Peyer's patch (tissue), 4 donors: ENCODE measurements at regions not wholly inside any gene's neighbourhood (a gene's known extent, or its start where the extent isn't known, plus 50 kb on each side); places are given as distances from the start of the nearest gene placed in this dataset.
"Not testable (repeated sequence)": the region's sequence is repeated elsewhere in the genome, so short reads cannot be mapped to it uniquely, and the experiment has no call there.

ENCODE experiments used
- DNase-seq, 3 donors: peaks; one replicate each; pipeline ENCODE4 v3.0.0-alpha.2; 2017 to 2019
- H3K27ac ChIP-seq, 4 donors: fragments of 200-600 bp; sonication (generic); one replicate each; pipeline ENCODE4 v1.5.1; 2016 to 2019
- H3K27me3 ChIP-seq, 2 donors: fragments of 200-600 bp; sonication (generic); one replicate each; pipeline ENCODE4 v1.5.1; 2019
- H3K36me3 ChIP-seq, 3 donors: fragments of 200-600 bp; sonication (generic); one replicate each; pipeline ENCODE4 v1.5.1; 2016 to 2019
- H3K4me1 ChIP-seq, 4 donors: fragments of 200-600 bp; sonication (generic); one replicate each; pipeline ENCODE4 v1.5.1; 2016 to 2019
- H3K4me3 ChIP-seq, 4 donors: fragments of 200-600 bp; sonication (generic); 1 replicate in 3 of 4; 2 replicates in 1 of 4; pipeline ENCODE4 v1.5.1; 2016 to 2019; ENCODE audit warnings: mild to moderate bottlenecking in 1 of 4
- H3K9me3 ChIP-seq, 4 donors: fragments of 200-600 bp; sonication (generic); one replicate each; pipeline ENCODE4 v1.5.1; 2016 to 2019; ENCODE audit warnings: mild to moderate bottlenecking in 1 of 4
- CTCF ChIP-seq, 6 experiments: fragments of 450-650 bp in 4 of 6; fragments of 200-600 bp in 2 of 6; sonication (generic) in 1 of 6; IDR thresholded peaks; one replicate each; pipeline ENCODE4 v1.5.1; 2017 to 2019; ENCODE audit warnings: antibody characterized with exemption in 6 of 6, mild to moderate bottlenecking in 3 of 6, moderate library complexity in 1 of 6
- POLR2A ChIP-seq, 2 donors: fragments of 450-650 bp; IDR thresholded peaks; one replicate each; pipeline ENCODE4 v1.5.1; 2017; ENCODE audit warnings: antibody characterized with exemption in 2 of 2, mild to moderate bottlenecking in 2 of 2, moderate library complexity in 2 of 2

- DNase-seq = no peak
- H3K9me3 ChIP-seq = no peaks in the 10 kb centered on the region
- TF ChIP-seq CTCF (IDR thresholded peaks at IDR 0.05) = no peak
- TF ChIP-seq POLR2A (IDR thresholded peaks at IDR 0.05) = no peak
- H3K4me3 ChIP-seq = no peak overlapping the region
- no peaks in the 10 kb centered on the region for H3K27me3 ChIP-seq
- H3K4me1 ChIP-seq = no peaks in the 10 kb centered on the region
- H3K36me3 ChIP-seq = no peaks in the 10 kb centered on the region
- no peak overlapping the region for H3K27ac ChIP-seq
These were observed 150.9 kb downstream of the TTC6 start for GRCh38 chr14:37746140-37746832.

GRCh38 chr14:37753459-37753858, 158.0 kb downstream of the TTC6 start:
- H3K27me3 ChIP-seq = no peaks in the 10 kb centered on the region
- H3K36me3 ChIP-seq = no peaks in the 10 kb centered on the region
- no peaks in the 10 kb centered on the region for H3K4me1 ChIP-seq
- H3K9me3 ChIP-seq = no peaks in the 10 kb centered on the region
- no peak for DNase-seq
- H3K27ac ChIP-seq = no peak overlapping the region
- H3K4me3 ChIP-seq = no peak overlapping the region
- TF ChIP-seq POLR2A (IDR thresholded peaks at IDR 0.05) = no peak
- TF ChIP-seq CTCF (IDR thresholded peaks at IDR 0.05) = no peak

- H3K27ac ChIP-seq, DNase-seq, H3K36me3 ChIP-seq, H3K4me1 ChIP-seq, H3K9me3 ChIP-seq, H3K27me3 ChIP-seq, H3K4me3 ChIP-seq: not testable (repeated sequence)
These were observed 164.8 kb downstream of the TTC6 start for GRCh38 chr14:37760275-37760674.

GRCh38 chr14:37763266-37763665, 167.8 kb downstream of the TTC6 start:
- Histone ChIP-seq H3K27me3 (no peaks in the 10 kb centered on the region), H3K27ac (no peak overlapping the region), H3K9me3 (peaks cover 0 to 3% (median 0%) of the 10 kb centered on the region in 4 donors), H3K4me1 (no peaks in the 10 kb centered on the region), H3K36me3 (no peaks in the 10 kb centered on the region), H3K4me3 (no peak overlapping the region)
- no peak for DNase-seq
- TF ChIP-seq CTCF (IDR thresholded peaks at IDR 0.05) = no peak

- H3K27me3 ChIP-seq, H3K4me3 ChIP-seq, H3K4me1 ChIP-seq, H3K9me3 ChIP-seq, H3K27ac ChIP-seq, H3K36me3 ChIP-seq, DNase-seq: not testable (repeated sequence)
These were observed 176.9 kb downstream of the TTC6 start for GRCh38 chr14:37772283-37772682.

GRCh38 chr14:37776791-37777499, 181.5 kb downstream of the TTC6 start:
- Histone ChIP-seq H3K4me1 (no peaks in the 10 kb centered on the region), H3K27me3 (no peaks in the 10 kb centered on the region), H3K4me3 (no peak overlapping the region), H3K27ac (no peak overlapping the region), H3K9me3 (no peaks in the 10 kb centered on the region), H3K36me3 (no peaks in the 10 kb centered on the region)
- no peak for DNase-seq
- TF ChIP-seq CTCF (IDR thresholded peaks at IDR 0.05) (no peak), POLR2A (IDR thresholded peaks at IDR 0.05) (no peak)
